ENCODE measurements at regions not wholly inside any gene's neighbourhood (a gene's known extent, or its start where the extent isn't known, plus 50 kb on each side); places are given as distances from the start of the nearest gene placed in this dataset.

DNA sequence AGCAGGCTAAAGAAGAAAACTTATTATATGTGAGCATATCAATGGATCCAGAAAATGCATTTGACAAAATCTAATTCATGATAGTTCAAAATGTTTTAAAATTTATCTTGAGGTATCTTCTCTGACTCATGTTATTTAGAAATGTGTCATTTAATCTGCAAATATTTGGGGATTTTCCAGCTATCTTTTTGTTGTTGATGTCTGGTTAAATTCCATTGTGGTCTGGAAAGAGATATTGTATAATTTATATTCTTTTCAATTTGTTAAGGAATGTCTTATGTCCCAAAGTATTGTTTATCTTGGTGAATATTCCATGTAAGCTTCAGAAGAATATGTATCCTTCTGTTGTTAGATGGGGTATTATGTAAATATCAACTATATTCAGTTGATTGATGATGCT is 942.5 kb downstream of the KCNMA1 start (continued):
- no peak for TF ChIP-seq SIN3A (conservative IDR thresholded peaks at IDR 0.05 in 1 of 2, IDR thresholded peaks at IDR 0.05 in 1 of 2; ENCODE audit: low read depth in 1 of 2, low read length in 2 of 2)
- no peak for TF ChIP-seq NANOG (IDR thresholded peaks at IDR 0.05; ENCODE audit: insufficient read depth, low read depth, low read length, poor library complexity, severe bottlenecking)
- no peak for TF ChIP-seq EGR1 (IDR thresholded peaks at IDR 0.05; ENCODE audit: borderline replicate concordance, low read depth, low read length)
- no peak for TF ChIP-seq EP300 (IDR thresholded peaks at IDR 0.05; ENCODE audit: borderline replicate concordance in 1 of 2, low read depth in 2 of 2, low read length in 2 of 2)
- TF ChIP-seq BCL11A (IDR thresholded peaks at IDR 0.05; ENCODE audit: low read depth in 2 of 2, low read length in 2 of 2) = no peak
- no peak for TF ChIP-seq KDM1A (IDR thresholded peaks at IDR 0.05; ENCODE audit: borderline replicate concordance, low read length)
- no peak for TF ChIP-seq GTF2F1 (IDR thresholded peaks at IDR 0.05; ENCODE audit: borderline replicate concordance, low read depth, low read length)
